Osteoblast (primary cell): ENCODE measurements at regions not wholly inside any gene's neighbourhood (a gene's known extent, or its start where the extent isn't known, plus 50 kb on each side); places are given as distances from the start of the nearest gene placed in this dataset.

Experiments used
- DNase-seq: peaks from one replicate; pipeline ENCODE4 v3.0.0; 2011; ENCODE audit warnings: low spot score, mixed read lengths; ENCODE audit not compliant: insufficient read length; ENCODE audit errors: missing footprints
- H2AFZ ChIP-seq: 2 replicates; pipeline ENCODE4 v1.6.0; 2011; ENCODE audit warnings: mild to moderate bottlenecking, low read length
- H3K27ac ChIP-seq: 2 replicates; pipeline ENCODE4 v1.5.1; 2011; ENCODE audit warnings: mild to moderate bottlenecking, low read depth, low read length, moderate library complexity
- H3K27me3 ChIP-seq: 2 replicates; pipeline ENCODE4 v1.6.0; 2012; ENCODE audit warnings: mild to moderate bottlenecking, control low read depth, inconsistent platforms, low read length, moderate library complexity; ENCODE audit not compliant: insufficient read depth
- H3K36me3 ChIP-seq: 2 replicates; pipeline ENCODE4 v1.5.1; 2011; ENCODE audit warnings: mild to moderate bottlenecking, low read length, control low read depth, moderate library complexity; ENCODE audit not compliant: insufficient read depth
- H3K4me1 ChIP-seq: 2 replicates; pipeline ENCODE4 v1.5.1; 2011; ENCODE audit warnings: mild to moderate bottlenecking, low read length, control low read depth, moderate library complexity; ENCODE audit not compliant: insufficient read depth
- H3K4me2 ChIP-seq: 2 replicates; pipeline ENCODE4 v1.6.0; 2011; ENCODE audit warnings: mild to moderate bottlenecking, low read length; ENCODE audit not compliant: insufficient read depth
- H3K4me3 ChIP-seq: fragments of 200-600 bp; sonication (generic); 3 replicates; pipeline ENCODE4 v1.5.1; 2012; ENCODE audit warnings: mild to moderate bottlenecking, low read length, inconsistent platforms; ENCODE audit not compliant: insufficient read depth
- H3K79me2 ChIP-seq: 2 replicates; pipeline ENCODE4 v1.6.0; 2012; ENCODE audit warnings: mild to moderate bottlenecking, low read length, control low read depth, inconsistent platforms; ENCODE audit not compliant: insufficient read depth
- H3K9me3 ChIP-seq: 2 replicates; pipeline ENCODE4 v1.5.1; 2011; ENCODE audit warnings: low read depth, low read length, control low read depth
- H4K20me1 ChIP-seq: 2 replicates; pipeline ENCODE4 v1.6.0; 2012; ENCODE audit warnings: mild to moderate bottlenecking, low read length, control low read depth; ENCODE audit not compliant: insufficient read depth
- TF ChIP-seq, protein P1 (sequence below): IDR thresholded peaks from 2 replicates; pipeline ENCODE4 v1.5.1; 2011; ENCODE audit warnings: mild to moderate bottlenecking, low read depth, low read length, moderate library complexity; ENCODE audit errors: extremely low read depth

DNA sequence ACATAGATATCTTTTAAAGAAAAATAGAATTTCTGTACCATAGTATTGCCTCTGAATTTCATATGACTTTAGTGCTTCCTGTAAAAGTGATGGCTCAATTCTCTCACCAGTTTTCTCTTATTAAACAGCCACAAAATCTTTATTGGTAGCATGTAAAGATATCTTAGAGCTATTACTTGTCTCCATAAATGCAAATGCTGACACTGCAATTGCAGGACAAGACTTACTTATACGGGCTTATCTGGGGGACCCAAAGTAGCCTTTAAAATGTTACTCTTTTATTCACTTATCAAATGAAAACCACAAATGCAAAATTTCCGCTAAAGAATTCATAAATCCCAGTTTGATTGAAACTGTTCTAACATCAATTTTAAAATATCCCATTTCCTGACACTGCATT, 287.1 kb upstream of the SPTLC3 start:
- no peak for DNase-seq
- H3K4me2 ChIP-seq: no peak overlapping the region
- TF ChIP-seq, protein P1, sequence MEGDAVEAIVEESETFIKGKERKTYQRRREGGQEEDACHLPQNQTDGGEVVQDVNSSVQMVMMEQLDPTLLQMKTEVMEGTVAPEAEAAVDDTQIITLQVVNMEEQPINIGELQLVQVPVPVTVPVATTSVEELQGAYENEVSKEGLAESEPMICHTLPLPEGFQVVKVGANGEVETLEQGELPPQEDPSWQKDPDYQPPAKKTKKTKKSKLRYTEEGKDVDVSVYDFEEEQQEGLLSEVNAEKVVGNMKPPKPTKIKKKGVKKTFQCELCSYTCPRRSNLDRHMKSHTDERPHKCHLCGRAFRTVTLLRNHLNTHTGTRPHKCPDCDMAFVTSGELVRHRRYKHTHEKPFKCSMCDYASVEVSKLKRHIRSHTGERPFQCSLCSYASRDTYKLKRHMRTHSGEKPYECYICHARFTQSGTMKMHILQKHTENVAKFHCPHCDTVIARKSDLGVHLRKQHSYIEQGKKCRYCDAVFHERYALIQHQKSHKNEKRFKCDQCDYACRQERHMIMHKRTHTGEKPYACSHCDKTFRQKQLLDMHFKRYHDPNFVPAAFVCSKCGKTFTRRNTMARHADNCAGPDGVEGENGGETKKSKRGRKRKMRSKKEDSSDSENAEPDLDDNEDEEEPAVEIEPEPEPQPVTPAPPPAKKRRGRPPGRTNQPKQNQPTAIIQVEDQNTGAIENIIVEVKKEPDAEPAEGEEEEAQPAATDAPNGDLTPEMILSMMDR: no peak

DNA sequence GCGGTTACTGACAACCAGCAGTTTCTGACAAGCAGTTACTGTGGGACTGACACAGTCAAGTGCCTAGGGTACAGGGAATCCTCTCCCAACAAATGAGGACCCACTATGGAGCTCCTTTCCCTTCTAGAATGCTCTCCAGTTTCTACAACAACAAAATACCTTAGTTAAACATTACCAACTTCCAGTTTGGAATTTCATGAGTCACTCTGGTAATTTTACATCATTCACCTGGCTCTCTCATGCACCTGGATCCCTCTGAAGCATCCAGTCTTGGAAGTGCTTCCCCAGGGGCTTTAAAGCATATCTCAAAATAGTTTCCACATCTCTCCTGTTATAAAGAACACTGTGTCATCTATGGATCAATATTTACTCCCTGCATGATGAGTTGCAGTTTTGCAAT, 286.7 kb upstream of the SPTLC3 start:
- H3K4me3 ChIP-seq: no peak overlapping the region

More for the DNA sequence above, 287.1 kb upstream of the SPTLC3 start:
- Histone ChIP-seq H3K9me3 (no peaks in the 10 kb centered on the region), H3K4me1 (no peaks in the 10 kb centered on the region), H3K27ac (no peak overlapping the region), H3K79me2 (no peaks in the 10 kb centered on the region), H2AFZ (no peak overlapping the region), H4K20me1 (no peaks in the 10 kb centered on the region), H3K36me3 (no peaks in the 10 kb centered on the region), H3K4me3 (no peak overlapping the region), H3K27me3 (no peaks in the 10 kb centered on the region)

DNA sequence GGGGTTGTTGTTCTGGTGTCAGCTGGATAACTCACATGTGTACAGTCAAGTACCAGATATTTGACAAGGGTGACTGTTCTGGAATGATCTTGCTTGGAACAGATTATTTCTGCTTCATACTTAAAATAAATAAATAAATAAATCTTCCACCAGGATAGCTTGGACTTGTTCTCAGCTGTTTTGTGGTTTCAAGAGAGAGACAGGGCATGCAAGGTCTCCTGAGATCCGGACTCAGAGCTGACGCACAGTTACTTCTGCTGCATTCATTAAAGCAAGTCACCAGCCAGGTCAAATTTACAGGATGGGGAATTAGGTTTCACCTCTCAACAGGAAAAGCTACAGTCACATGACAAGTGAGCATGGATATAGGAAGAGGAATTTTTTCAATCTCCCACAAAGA, 285.0 kb upstream of the SPTLC3 start:
- H3K4me1 ChIP-seq: no peaks in the 10 kb centered on the region
- no peaks in the 10 kb centered on the region for H3K79me2 ChIP-seq
- H4K20me1 ChIP-seq: no peaks in the 10 kb centered on the region
- H3K4me3 ChIP-seq: no peak overlapping the region
- H3K27me3 ChIP-seq: no peaks in the 10 kb centered on the region
- no peaks in the 10 kb centered on the region for H3K36me3 ChIP-seq
- DNase-seq: no peak
- no peak overlapping the region for H3K4me2 ChIP-seq
- no peak overlapping the region for H2AFZ ChIP-seq
- H3K9me3 ChIP-seq: no peaks in the 10 kb centered on the region
- TF ChIP-seq, protein P1: no peak
- no peak overlapping the region for H3K27ac ChIP-seq

More for the DNA sequence above, 286.7 kb upstream of the SPTLC3 start:
- Histone ChIP-seq H3K36me3 (no peaks in the 10 kb centered on the region), H2AFZ (no peak overlapping the region), H3K27me3 (no peaks in the 10 kb centered on the region), H3K4me1 (no peaks in the 10 kb centered on the region), H3K79me2 (no peaks in the 10 kb centered on the region), H4K20me1 (no peaks in the 10 kb centered on the region), H3K4me2 (no peak overlapping the region), H3K9me3 (no peaks in the 10 kb centered on the region), H3K27ac (no peak overlapping the region)
- TF ChIP-seq, protein P1: no peak
- DNase-seq: no peak

DNA sequence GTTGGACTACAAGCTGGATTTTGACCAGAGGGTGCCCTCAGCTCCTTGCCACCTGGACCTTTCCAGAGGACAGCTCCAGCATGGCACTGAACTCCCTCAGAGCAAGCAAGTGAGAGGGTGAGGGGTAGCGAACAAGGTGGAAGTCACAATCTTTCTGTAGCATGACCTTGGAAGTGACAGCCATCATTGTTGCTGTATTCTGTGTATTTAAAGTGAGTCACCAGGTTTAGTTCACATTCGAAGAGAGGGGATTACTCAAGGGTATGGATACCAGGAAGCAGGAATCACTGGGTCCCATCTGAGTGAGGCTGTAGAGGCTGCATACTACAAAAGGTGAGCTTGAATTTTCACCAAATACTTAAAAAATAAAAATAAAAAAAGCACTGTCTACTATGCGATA, 280.0 kb upstream of the SPTLC3 start:
- no peaks in the 10 kb centered on the region for H3K27me3 ChIP-seq
- DNase-seq: no peak
- H3K4me2 ChIP-seq: no peak overlapping the region
- H3K79me2 ChIP-seq: no peaks in the 10 kb centered on the region
- no peaks in the 10 kb centered on the region for H3K9me3 ChIP-seq
- H2AFZ ChIP-seq: no peak overlapping the region
- no peaks in the 10 kb centered on the region for H3K4me1 ChIP-seq
- TF ChIP-seq, protein P1: no peak
- no peak overlapping the region for H3K27ac ChIP-seq
- no peaks in the 10 kb centered on the region for H3K36me3 ChIP-seq
- H4K20me1 ChIP-seq: no peaks in the 10 kb centered on the region
- H3K4me3 ChIP-seq: no peak overlapping the region
